NCI-H82 (cell line): ENCODE measurements at regions not wholly inside any gene's neighbourhood (a gene's known extent, or its start where the extent isn't known, plus 50 kb on each side); places are given as distances from the start of the nearest gene placed in this dataset.
"Not testable (repeated sequence)": the region's sequence is repeated elsewhere in the genome, so short reads cannot be mapped to it uniquely, and the experiment has no call there.

Experiments
- DNase-seq: peaks from one replicate; lab custom pipeline; 2025; lab: John Stamatoyannopoulos, UW

DNA sequence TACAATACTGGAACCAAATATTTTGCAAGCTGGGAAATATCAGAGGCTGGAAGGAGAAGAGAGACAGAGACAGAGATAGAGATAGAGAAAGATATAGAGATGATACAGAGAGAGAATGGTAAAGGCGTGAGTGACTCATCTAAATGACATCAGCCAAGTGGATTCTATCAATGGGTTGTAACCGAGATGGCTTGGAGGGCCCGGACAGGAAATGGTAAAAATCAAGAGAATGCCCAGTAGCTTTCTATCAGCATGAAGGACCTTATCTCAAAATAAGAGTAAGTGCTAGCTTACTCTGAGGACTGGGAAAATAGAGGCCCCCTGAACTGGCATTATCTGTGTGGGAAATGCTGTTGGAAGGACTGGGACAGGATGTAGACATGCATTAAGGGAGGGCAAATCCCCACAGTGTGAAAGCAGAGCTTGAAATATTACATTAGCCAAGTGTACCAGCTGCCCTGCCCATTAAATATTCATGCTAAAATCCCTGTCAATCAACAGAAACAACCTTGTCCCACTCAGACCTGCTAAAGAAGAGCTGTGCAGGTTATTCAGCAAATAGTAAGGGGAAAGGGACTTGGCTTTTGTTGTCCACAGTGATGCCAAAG is 76.6 kb upstream of the ZNF644 start:
- DNase-seq, result peak; percentile 14

- not testable (repeated sequence) for DNase-seq
These were observed 73.5 kb upstream of the ZNF644 start for GRCh38 chr1:91095321-91095720.

GRCh38 chr1:91092503-91092902 is 70.7 kb upstream of the ZNF644 start:
- no peak for DNase-seq

DNA sequence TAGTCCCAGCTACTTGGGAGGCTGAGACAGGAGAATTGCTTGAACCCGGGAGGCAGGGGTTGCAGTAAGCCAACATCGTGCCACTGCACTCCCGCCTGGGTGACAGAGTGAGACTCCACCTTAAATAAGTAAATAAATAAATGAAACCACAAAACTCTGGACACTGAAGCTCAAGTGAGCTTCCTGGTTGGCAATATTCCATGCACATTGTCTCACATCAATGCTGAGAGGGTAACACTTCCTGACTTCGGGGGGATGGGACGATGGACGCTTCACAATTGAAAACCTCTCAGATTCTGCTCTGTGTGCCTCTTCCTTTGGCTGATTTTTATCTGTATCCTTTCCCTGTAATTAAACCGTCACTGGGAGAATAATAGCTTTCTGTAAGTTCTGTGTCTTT is 70.0 kb upstream of the ZNF644 start:
- no peak for DNase-seq

DNA sequence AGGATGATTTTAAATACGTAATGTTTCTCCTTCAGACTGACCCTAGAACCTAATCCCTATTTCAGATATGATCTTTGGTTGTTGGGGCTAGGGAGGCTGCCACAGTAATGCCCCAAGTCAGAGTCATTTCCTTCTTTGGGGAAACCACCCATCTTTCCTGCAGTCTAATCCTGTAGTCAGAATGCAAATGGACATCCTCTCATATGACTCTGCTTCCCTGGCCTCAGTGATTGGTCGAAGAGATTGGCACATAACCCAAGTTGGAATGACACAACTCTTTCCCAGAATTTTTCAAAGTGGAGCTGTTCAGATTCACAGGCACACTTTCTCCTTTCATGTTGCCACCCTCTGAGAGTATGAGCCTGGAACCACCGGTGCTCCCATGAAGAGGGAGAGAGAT is 58.8 kb upstream of the ZNF644 start:
- DNase-seq, result no peak

- no peak for DNase-seq
These were observed 57.0 kb upstream of the ZNF644 start for GRCh38 chr1:91078859-91079258.

DNA sequence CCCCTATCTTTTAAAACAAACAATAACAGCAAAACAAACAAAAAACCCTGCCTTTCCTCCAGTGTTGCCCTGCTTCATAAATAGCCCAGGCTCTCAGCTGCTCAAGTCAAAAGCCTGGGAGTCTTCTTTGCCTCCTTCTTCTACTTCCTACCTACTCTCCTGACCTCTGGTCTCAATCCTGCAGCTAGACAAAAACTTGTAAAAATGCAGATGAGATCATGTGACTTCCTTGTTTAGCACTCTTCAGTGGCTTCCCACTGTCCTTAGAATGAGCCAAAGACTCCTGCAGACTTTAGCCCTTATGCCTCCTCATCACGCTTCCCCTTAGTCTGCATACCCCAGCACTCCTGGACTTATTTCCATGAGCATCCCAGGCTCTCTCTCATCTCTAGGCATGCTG is 55.0 kb upstream of the ZNF644 start:
- DNase-seq, result no peak

GRCh38 chr1:91075233-91076135 is 53.6 kb upstream of the ZNF644 start:
- DNase-seq, result no peak

GRCh38 chr1:91073299-91073698 is 51.5 kb upstream of the ZNF644 start:
- no peak for DNase-seq

DNA sequence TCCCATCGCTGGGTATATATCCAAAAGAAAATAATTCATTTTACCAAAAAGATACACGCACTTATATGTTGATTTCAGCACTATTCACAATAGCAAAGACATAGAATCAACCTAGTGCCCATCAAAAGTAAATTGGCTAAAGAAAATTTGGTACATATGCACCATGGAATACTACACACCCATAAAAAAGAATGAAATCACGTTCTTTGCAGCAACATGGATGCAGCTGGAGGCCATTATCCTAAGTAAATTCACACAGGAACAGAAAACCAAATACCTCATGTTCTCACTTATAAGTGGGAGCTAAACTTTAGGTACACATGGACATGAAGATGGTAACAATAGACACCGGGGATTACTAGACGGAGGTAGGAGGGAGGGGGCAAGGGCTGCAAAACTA is 50.0 kb upstream of the ZNF644 start:
- no peak for DNase-seq
